Myocyte (in vitro differentiated cells): ENCODE measurements at regions not wholly inside any gene's neighbourhood (a gene's known extent, or its start where the extent isn't known, plus 50 kb on each side); places are given as distances from the start of the nearest gene placed in this dataset.
A peak's percentile ranks its signal among the peaks of the same experiment; 100 is the strongest.
"Not testable (repeated sequence)": the region's sequence is repeated elsewhere in the genome, so short reads cannot be mapped to it uniquely, and the experiment has no call there.

Source experiments
- DNase-seq: peaks from one replicate; pipeline ENCODE4 v3.0.0-alpha.2; 2012; ENCODE audit warnings: low read depth

- no peak for DNase-seq
Observed at GRCh38 chr20:47406849-47407682, 50.6 kb upstream of the ZMYND8 start.

GRCh38 chr20:47411161-47411560 lies 54.7 kb upstream of the ZMYND8 start:
- peak; percentile 18 for DNase-seq

GRCh38 chr20:47412083-47412482 lies 55.6 kb upstream of the ZMYND8 start:
- DNase-seq = no peak

GRCh38 chr20:47413189-47413588 lies 56.7 kb upstream of the ZMYND8 start:
- no peak for DNase-seq

- no peak for DNase-seq
Observed at GRCh38 chr20:47417245-47418068, 61.0 kb upstream of the ZMYND8 start.

- DNase-seq = no peak
Observed at GRCh38 chr20:47418069-47418757, 61.7 kb upstream of the ZMYND8 start.

- no peak for DNase-seq
Observed at GRCh38 chr20:47419953-47420514, 63.5 kb upstream of the ZMYND8 start.

GRCh38 chr20:47421076-47421475 lies 64.6 kb upstream of the ZMYND8 start:
- no peak for DNase-seq

DNA sequence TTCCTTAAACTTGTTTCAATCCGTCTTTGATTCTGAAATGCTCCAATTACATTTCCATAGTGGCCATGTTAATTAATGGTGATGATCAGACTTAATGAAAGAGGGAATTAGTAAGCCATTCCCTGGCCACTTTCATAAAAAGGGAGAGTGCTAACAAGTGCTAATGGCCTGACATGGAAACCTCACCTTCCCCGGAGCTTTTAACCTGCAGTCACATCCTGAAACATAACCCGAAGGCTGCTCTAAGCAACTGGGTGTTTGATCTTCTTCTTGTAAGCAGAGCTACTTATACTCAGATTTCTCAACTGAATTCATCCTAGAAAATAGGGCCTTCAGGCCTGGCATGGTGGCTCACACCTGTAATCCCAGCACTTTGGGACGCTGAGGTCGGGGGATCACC lies 67.1 kb upstream of the ZMYND8 start:
- no peak for DNase-seq

GRCh38 chr20:47427067-47427466 lies 70.6 kb upstream of the ZMYND8 start:
- DNase-seq = no peak

DNA sequence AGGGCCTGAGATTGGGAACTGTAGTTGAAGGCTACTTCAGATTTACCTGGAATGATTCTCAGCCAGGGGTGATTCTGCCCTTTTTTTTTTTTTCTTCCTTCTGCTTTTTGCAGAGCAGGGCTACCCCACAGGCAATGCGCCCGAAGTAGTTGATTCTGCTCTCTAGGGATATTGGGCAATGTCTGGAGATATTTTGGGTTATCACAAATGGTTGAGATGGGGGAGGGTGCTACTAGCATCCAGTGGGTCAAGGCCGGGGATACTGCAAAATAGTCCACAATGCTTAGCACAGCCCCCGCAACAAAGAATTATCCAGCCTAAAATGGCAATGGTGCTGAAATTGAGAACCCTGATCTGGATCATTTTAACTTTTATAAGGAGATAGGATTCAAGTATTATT lies 71.2 kb upstream of the ZMYND8 start:
- DNase-seq = no peak

GRCh38 chr20:47428164-47428563 lies 71.7 kb upstream of the ZMYND8 start:
- DNase-seq = no peak

GRCh38 chr20:47428851-47429336 lies 72.4 kb upstream of the ZMYND8 start:
- DNase-seq = no peak

DNA sequence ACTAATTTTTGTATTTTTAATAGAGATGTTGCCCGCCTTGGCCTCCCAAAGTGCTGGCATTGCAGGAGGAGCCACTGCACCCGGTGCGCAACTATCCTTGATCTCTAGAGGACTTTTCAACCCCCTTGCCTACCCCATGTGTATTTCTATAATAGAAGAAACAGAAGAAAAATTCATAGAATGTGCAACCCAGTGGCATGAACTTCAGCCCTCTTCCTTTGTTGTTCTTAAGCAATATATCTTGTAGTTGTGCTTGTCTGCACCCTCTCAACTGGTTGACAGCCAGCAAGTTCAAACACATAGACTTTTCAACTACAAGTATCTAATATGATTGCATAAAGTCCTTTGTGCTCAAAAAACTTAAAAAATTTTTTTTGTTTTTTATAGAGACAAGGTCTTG lies 72.3 kb upstream of the NCOA3 start:
- DNase-seq = no peak

DNA sequence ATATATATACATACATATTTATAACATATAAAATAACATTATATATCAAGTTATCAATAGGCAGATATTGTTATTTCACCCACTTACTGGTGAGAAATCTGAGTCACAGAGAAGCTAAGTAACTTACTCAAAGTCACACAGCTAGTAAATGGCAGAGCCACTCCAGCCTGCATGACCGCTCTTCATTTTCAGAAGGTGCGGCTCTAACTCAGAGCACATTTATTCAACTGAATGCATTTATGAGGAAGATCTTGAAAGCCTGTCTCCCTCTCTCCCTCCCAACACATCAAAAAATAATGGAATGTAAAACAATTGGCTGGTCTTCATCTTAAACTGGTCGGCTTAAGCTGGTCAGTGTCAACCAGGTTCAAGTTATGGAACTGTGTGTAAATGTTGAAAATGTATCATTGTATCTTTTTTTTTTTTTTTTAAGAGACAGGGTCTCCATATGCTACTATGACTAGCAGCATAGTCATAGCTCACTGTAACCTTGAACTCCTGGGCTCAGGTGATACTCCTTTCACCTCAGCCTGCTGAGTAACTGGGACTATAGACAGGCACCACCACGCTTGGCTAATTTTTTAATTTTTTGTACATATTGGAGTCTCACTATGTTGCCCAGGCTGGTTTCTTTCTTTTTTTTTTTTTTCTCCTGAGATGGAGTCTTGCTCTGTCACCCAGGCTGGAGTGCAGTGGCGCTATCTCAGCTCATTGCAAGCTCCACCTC lies 70.7 kb upstream of the NCOA3 start:
- DNase-seq = no peak

DNA sequence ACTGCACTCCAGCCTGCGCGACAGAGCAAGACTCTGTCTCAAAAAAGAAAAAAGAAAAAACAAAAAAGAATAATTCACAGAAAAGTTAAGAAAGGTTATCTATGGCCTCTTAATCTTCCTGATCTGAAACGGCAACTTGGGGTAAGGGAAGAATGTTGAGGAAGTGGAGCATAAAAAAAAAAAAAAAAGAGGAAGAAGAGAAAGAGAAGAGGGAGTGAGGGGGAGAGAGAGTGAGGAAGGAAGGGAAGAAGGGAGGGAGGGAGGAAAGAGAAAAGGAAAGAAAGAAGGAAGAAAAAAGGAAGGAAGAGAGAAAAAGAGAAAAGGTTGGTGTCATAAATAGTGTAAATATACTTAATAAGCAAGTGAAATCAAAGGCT lies 68.9 kb upstream of the NCOA3 start:
- no peak for DNase-seq

DNA sequence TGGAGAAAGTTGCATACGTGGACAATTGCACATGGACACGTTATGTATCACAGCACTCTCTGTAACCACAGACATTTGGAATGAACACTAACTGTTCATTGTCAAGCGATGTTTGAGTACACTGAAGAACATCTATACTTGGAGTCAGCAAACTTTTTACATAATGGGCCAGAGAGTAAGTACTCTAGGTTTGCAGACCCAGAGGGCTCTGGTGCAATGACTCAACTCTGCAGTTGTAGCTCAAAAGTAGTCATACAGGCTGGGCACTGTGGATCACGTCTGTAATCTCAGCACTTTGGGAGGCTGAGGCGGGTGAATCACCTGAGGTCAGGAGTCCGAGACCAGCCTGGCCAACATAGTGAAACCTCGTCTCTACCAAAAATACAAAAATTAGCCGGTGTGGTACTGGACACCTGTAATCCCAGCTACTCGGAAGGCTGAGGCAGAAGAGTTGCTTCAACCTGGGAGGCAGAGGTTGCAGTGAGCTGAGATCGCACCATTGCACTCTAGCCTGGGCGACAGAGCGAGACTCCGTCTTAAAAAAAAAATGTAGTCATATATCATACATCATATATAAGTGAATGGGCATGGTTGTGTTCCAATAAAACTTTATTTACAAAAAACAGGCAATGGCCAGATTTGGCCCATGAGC lies 67.4 kb upstream of the NCOA3 start:
- DNase-seq = not testable (repeated sequence)

DNA sequence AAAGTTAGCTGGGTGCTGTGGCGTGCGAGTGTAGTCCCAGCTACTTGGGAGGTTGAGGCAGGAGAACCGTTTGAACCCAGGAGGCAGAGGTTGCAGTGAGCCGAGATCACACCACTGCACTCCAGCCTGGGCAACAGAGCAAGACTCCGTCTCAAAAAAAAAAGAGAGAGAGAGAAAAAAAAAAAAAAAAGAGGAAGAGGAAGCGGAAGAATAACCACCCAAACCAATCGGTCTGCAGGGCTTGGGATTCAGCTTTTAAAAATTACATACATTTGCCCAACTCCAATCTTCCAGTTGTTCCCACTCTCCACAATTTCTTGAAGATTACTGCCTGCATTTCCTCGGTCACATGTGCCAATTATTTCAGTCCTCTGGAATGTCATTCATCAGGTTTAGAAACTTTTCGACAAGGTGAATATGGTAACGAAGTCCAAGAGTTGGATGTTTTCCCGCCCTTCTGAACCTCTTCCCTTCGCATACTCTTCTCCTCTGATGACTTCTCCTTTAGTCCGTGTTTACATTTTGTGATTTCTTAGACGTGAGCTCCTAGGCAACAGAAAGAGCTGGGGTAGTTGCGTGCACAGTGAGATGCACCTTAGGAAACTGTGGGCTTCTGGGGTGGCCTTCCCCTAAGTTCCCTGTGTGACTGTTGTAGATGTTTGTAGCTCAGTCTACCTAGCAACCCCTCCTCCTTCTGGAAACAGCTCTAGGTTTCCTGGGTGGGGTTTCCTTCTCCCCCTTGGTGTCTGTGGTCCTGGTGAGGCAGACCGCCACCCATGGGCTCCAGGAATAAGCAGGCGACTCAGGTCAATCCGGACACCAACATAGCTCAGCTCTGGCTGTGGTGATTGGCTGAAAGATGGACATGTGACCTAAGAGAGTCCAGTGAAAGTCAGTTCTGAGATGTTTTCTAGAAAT lies 63.0 kb upstream of the NCOA3 start:
- no peak for DNase-seq
